BJ (cell line): ENCODE measurements at regions not wholly inside any gene's neighbourhood (a gene's known extent, or its start where the extent isn't known, plus 50 kb on each side); places are given as distances from the start of the nearest gene placed in this dataset.

Source experiments
- CTCF ChIA-PET: fragments of 350-600 bp; formaldehyde crosslinking; extraction: SDS; loops from one replicate; lab custom pipeline; 2021; ENCODE audit warnings: antibody characterized with exemption, inconsistent platforms; lab: Yijun Ruan, JAX
- POLR2A ChIA-PET: fragments of 300-600 bp; sonication (Branson Sonifier 250); formaldehyde crosslinking; extraction: SDS; loops from one replicate; lab custom pipeline; 2021; ENCODE audit warnings: antibody characterized with exemption; lab: Charles Lee
- DNase-seq: peaks from one replicate; pipeline ENCODE4 v3.0.0-alpha.2; 2011; ENCODE audit warnings: low read depth
- H3K27me3 ChIP-seq: 2 replicates; pipeline ENCODE4 v1.6.0; 2011; ENCODE audit warnings: low read length; ENCODE audit not compliant: control insufficient read depth, insufficient read depth
- H3K36me3 ChIP-seq: 2 replicates; pipeline ENCODE4 v1.5.1; 2011; ENCODE audit warnings: low read length; ENCODE audit not compliant: control insufficient read depth, insufficient read depth
- H3K4me3 ChIP-seq: 2 replicates; pipeline ENCODE4 v1.5.1; 2011; ENCODE audit warnings: low read depth, mild to moderate bottlenecking, control low read depth, low read length
- TF ChIP-seq, protein P1 (sequence below): IDR thresholded peaks from 2 replicates; pipeline ENCODE4 v1.5.1; 2011; ENCODE audit warnings: low read depth, mild to moderate bottlenecking, control low read depth, inconsistent platforms, low read length, moderate library complexity; ENCODE audit not compliant: insufficient read depth

DNA sequence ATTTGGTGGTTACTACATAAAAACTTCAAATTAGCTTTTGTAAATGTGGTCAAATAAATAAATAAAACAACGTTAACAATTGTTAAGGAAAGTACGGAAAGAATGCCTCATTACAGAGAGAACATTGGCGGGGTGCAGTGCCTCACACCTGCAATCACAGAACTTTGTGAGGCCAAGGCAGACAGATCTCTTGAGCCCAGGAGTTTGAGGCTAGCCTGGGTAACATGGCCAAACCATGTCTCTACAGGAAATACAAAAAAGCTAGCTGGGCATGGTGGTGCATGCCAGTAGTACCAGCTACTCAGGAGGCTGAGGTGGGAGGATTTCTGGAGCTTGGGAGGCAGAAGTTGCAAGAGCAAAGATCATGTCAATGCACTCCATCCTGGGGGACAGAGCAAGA is 59.4 kb upstream of the VPREB1 start:
- ChIA-PET CTCF (interaction anchor here (1.6 to 2.8 kb wide), 4 partner anchors 10 to 137 kb away, joined by 4 to 15 read pairs (median 4); no protein-coding TSS in a partner anchor), POLR2A (no interaction called here)
- TF ChIP-seq, protein P1, sequence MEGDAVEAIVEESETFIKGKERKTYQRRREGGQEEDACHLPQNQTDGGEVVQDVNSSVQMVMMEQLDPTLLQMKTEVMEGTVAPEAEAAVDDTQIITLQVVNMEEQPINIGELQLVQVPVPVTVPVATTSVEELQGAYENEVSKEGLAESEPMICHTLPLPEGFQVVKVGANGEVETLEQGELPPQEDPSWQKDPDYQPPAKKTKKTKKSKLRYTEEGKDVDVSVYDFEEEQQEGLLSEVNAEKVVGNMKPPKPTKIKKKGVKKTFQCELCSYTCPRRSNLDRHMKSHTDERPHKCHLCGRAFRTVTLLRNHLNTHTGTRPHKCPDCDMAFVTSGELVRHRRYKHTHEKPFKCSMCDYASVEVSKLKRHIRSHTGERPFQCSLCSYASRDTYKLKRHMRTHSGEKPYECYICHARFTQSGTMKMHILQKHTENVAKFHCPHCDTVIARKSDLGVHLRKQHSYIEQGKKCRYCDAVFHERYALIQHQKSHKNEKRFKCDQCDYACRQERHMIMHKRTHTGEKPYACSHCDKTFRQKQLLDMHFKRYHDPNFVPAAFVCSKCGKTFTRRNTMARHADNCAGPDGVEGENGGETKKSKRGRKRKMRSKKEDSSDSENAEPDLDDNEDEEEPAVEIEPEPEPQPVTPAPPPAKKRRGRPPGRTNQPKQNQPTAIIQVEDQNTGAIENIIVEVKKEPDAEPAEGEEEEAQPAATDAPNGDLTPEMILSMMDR: no peak
- H3K4me3 ChIP-seq: no peak overlapping the region
- no peak for DNase-seq
- H3K36me3 ChIP-seq: no peaks in the 10 kb centered on the region
- peaks cover 4% of the 10 kb centered on the region; the same call in 1 of the 2 replicates for H3K27me3 ChIP-seq

DNA sequence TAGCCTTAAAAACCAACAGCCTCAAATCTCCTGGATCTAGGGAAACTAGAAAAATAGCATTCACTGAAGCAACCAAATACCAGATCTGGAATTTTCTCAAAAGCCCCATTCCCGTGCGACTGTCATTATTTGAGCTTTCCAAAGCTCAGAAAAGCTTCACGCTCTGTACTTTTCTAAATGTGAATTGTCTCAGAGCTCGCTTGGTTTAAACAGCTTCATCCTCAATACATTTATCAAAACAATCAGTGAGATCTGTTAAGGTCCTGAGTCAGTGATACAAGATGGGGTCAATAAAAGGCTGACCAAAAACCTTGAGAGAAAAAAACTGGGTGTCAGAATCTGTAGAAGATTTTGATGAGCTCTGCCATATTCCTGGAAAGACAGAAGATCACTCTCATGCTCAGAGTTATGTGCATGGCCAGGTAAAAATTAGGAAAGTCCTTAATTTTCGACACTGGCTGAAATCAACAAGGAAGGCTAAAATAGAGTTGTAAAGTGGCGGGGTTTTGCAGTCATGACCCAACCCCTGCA is 60.2 kb upstream of the VPREB1 start:
- no peaks in the 10 kb centered on the region for H3K36me3 ChIP-seq
- H3K27me3 ChIP-seq: peaks cover 6% of the 10 kb centered on the region; the same call in 1 of the 2 replicates
- no peak overlapping the region for H3K4me3 ChIP-seq
- POLR2A ChIA-PET: no interaction called here
- TF ChIP-seq, protein P1: no peak
- DNase-seq: no peak
- CTCF ChIA-PET: interaction anchor here (1.0 to 2.8 kb wide), 4 partner anchors 11 to 759 kb away, joined by 3 to 15 read pairs (median 6); no protein-coding TSS in a partner anchor

DNA sequence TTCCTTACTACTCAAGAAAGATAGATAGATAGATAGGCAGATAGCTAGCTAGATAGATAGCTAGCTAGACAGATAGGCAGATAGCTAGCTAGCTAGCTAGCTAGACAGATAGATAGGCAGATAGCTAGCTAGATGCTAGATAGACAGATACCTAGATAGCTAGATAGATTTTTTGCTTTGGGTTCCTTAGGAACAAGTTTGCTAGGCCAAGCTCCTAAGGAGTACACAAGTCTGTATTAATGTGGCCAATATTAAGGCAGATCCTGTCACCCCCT is 61.7 kb upstream of the VPREB1 start:
- DNase-seq: no peak
- TF ChIP-seq, protein P1: no peak
- peaks cover 6% of the 10 kb centered on the region; the same call in 1 of the 2 replicates for H3K27me3 ChIP-seq
- CTCF ChIA-PET: interaction anchor here (0.6 to 1.3 kb wide), 2 partner anchors 13 to 18 kb away, joined by 3 to 4 read pairs; no protein-coding TSS in a partner anchor
- H3K4me3 ChIP-seq: no peak overlapping the region
- no peaks in the 10 kb centered on the region for H3K36me3 ChIP-seq
- POLR2A ChIA-PET: no interaction called here

DNA sequence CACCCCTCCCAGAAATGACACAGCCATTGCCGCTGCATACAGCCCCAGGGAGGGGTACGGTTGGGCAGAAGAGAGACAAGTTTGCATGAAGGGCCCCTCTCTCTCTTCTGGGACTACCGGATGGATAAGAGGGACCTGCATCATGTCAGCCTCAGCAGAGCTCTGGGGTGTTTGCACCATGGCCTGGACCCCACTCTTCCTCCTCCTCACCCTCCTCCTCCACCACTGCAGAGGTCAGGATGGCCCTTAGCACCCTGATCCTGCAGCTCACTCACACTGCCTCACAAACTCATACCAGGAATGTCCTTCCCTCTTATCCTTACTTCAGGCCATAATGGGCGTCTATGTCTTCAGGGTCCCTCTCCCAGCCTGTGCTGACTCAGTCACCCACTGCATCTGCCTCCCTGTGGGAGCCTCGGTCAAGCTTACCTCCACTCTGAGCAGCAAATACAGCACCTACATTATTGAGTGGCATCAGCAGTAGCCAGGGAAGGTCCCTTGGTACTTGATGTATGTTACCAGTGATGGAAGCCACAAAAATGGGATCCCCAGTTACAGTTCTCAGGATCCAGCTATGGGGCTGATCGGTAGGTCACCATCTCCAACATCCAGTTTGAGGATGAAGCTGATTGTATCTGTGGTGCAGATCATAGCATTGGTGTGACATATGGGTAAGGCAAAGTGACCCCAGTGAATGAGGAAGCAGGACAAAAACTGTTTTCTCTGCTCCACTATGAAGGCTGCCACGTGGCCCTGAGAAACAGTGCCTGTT is 62.2 kb upstream of the VPREB1 start:
- ChIA-PET POLR2A (no interaction called here), CTCF (interaction anchor here (0.6 to 1.3 kb wide), 2 partner anchors 14 to 18 kb away, joined by 3 to 4 read pairs; no protein-coding TSS in a partner anchor)
- Histone ChIP-seq H3K36me3 (no peaks in the 10 kb centered on the region), H3K27me3 (peaks cover 6% of the 10 kb centered on the region; the same call in 1 of the 2 replicates), H3K4me3 (no peak overlapping the region)
- TF ChIP-seq, protein P1: no peak
- DNase-seq: no peak

DNA sequence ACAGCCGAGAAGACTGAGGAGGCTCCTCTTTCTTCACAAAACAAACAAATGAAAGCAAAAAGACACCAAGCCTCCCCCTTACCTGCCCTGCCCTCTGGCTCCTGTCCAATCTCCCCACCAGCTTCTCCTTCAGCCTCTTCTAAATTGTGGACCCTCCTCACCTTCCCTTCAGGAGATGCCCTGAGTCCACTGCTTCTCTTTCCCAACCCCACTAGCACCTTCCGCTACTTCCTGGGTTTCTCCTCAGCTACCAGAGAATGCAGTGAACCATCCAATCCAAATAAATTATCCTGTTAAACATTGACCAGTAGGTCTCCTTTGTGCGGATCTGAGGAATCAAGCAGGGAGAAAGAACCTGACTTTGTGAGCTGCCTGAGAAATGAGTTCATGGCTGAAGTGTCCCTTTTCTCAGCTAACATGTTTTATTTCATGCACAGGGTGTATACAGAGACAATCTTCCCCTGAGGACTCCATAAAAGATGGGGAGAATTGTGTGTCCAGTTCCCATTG is 63.2 kb upstream of the VPREB1 start:
- H3K36me3 ChIP-seq: no peaks in the 10 kb centered on the region
- ChIA-PET POLR2A (no interaction called here), CTCF (interaction anchor here (1.2 to 1.3 kb wide), 2 partner anchors 10 to 14 kb away, joined by 5 to 6 read pairs; no protein-coding TSS in a partner anchor)
- DNase-seq: no peak
- peaks cover 6% of the 10 kb centered on the region; the same call in 1 of the 2 replicates for H3K27me3 ChIP-seq
- TF ChIP-seq, protein P1: no peak
- H3K4me3 ChIP-seq: no peak overlapping the region
